ENCODE measurements at regions not wholly inside any gene's neighbourhood (a gene's known extent, or its start where the extent isn't known, plus 50 kb on each side); places are given as distances from the start of the nearest gene placed in this dataset.
A peak's percentile ranks its signal among the peaks of the same experiment; 100 is the strongest.

DNA sequence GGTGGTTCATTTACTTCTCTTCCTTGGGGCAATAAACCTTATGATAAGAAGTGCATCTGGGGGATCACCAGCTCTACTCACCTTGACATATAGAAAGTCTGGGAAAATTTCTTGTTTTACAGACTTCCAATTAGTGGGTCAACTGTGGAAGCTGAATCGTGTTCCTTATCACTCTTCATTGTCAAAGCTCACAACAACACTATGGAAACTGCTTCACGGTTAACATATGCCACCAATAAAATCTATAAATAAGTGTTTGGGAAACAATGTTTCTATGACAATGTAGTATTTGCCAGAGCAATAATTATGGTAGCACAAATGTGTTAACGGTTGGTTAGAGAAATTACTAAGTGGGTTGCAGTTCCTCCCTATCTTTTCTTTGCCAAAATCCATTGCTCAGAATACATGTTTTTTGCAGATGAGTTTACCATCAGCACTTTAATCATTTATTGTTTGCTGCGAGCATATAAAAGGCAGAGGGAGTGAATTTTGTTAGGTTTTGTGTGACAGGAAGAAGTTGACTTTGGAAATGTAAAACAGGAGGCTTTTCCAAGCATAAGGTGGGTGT lies 321.8 kb downstream of the RFC3 start:
- H3K4me1 Mint-ChIP-seq (ENCODE audit: low read depth in 2 of 2): no peaks in the 10 kb centered on the region

DNA sequence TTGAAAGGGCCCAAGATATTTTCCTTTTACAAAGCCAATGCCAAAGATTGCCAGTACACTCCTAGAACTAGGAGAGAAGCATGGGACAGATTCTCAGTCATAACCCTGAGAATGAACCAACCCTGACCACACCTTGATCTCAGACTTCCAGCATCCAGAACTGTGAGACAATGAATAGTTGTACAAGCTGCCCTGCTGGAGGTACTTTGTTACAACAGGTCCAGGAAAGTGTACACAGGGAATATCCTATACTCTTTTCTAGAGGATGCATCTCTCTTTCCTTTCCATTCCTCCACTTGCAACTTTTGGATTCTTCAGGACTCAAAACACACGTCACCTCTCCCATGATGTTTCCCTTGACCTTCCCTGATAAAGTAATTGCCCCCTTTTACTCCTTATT lies 325.7 kb downstream of the RFC3 start:
- Mint-ChIP-seq H3K27me3 (no peaks in the 10 kb centered on the region), H3K27ac (no peak overlapping the region), H3K9me3 (peaks cover 3 to 9% of the 10 kb centered on the region in 2 donors), H3K4me1 (ENCODE audit: low read depth in 2 of 2) (no peaks in the 10 kb centered on the region), H3K36me3 (ENCODE audit: insufficient read depth) (no peaks in the 10 kb centered on the region), H3K4me3 (no peak overlapping the region)
- ATAC-seq (replicated peaks): no peak
- DNase-seq: no peak

More for the DNA sequence above, 321.8 kb downstream of the RFC3 start:
- H3K27ac Mint-ChIP-seq: no peak overlapping the region
- H3K36me3 Mint-ChIP-seq (ENCODE audit: insufficient read depth): no peaks in the 10 kb centered on the region
- DNase-seq (no peak), ATAC-seq (replicated peaks) (no peak)
- H3K27me3 Mint-ChIP-seq: no peaks in the 10 kb centered on the region
- peaks cover 6 to 9% of the 10 kb centered on the region in 2 donors for H3K9me3 Mint-ChIP-seq
- H3K4me3 Mint-ChIP-seq: no peak overlapping the region

GRCh38 chr13:34144142-34144541 lies 326.2 kb downstream of the RFC3 start:
- DNase-seq (no peak), ATAC-seq (replicated peaks) (no peak)
- Mint-ChIP-seq H3K27ac (no peak overlapping the region), H3K4me3 (no peak overlapping the region), H3K9me3 (peaks cover 0 to 8% of the 10 kb centered on the region in 2 donors), H3K36me3 (ENCODE audit: insufficient read depth) (no peaks in the 10 kb centered on the region), H3K27me3 (no peaks in the 10 kb centered on the region), H3K4me1 (ENCODE audit: low read depth in 2 of 2) (no peaks in the 10 kb centered on the region)

DNA sequence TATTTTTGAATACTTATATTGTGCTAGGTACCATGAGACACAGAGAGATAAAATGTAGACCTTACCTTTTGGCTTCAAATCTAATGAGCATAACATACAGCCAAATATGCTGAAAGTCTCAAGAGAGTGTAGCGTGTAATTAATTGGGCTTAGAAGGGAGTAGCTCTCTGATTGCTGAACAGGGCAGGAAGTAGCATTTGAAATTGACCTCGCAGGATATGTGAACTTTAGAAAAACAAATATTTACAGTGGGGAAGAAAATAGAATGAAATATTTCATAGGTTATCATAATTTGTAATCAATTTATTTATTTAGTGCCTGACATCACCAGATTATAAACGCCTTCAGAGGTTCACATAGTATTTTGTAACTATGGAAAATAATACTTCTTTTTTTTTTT lies 327.1 kb downstream of the RFC3 start:
- ATAC-seq (replicated peaks) (no peak), DNase-seq (no peak)
- H3K36me3 Mint-ChIP-seq (ENCODE audit: insufficient read depth): no peaks in the 10 kb centered on the region
- peaks cover 0 to 5% of the 10 kb centered on the region in 2 donors for H3K9me3 Mint-ChIP-seq
- no peak overlapping the region for H3K27ac Mint-ChIP-seq
- no peak overlapping the region for H3K4me3 Mint-ChIP-seq
- H3K27me3 Mint-ChIP-seq: no peaks in the 10 kb centered on the region
- no peaks in the 10 kb centered on the region for H3K4me1 Mint-ChIP-seq (ENCODE audit: low read depth in 2 of 2)

DNA sequence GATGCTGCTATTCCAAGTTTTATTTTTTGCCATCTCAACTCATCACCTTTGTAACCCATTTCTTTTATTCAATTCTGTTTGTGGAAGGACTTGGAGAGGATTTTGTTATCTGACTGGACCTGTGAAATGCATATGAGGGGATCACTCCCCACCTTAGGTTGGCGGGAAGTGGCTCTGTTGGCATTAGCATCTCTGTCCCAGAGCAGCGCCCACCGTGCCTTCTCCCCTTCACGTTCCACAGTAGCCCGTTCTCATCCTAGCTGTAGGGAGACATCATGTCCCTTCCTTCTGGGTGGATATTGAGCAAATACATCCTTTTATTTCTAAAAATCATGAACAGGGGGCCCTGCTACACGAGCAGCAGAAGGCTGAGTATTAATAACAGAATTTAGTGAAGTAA lies 330.4 kb downstream of the RFC3 start:
- Mint-ChIP-seq H3K36me3 (ENCODE audit: insufficient read depth) (no peaks in the 10 kb centered on the region), H3K9me3 (peaks cover 2 to 5% of the 10 kb centered on the region in 2 donors), H3K4me3 (no peak overlapping the region), H3K27me3 (no peaks in the 10 kb centered on the region), H3K27ac (no peak overlapping the region), H3K4me1 (ENCODE audit: low read depth in 2 of 2) (no peaks in the 10 kb centered on the region)
- no peak for ATAC-seq (replicated peaks)
- no peak for DNase-seq

- ATAC-seq (replicated peaks): no peak
- no peak overlapping the region for H3K27ac Mint-ChIP-seq
- peaks cover 0 to 4% of the 10 kb centered on the region in 2 donors for H3K27me3 Mint-ChIP-seq
These were observed 333.9 kb downstream of the RFC3 start for GRCh38 chr13:34151885-34152284.

GRCh38 chr13:34152409-34152808 lies 334.5 kb downstream of the RFC3 start:
- no peak for ATAC-seq (replicated peaks)
- Mint-ChIP-seq H3K4me3 (no peak overlapping the region), H3K27me3 (peaks cover 0 to 6% of the 10 kb centered on the region in 2 donors), H3K4me1 (ENCODE audit: low read depth in 2 of 2) (no peaks in the 10 kb centered on the region), H3K27ac (no peak overlapping the region), H3K9me3 (peaks cover 4 to 14% of the 10 kb centered on the region in 2 donors), H3K36me3 (ENCODE audit: insufficient read depth) (no peaks in the 10 kb centered on the region)
- DNase-seq: no peak

More at GRCh38 chr13:34151885-34152284, 333.9 kb downstream of the RFC3 start:
- H3K36me3 Mint-ChIP-seq (ENCODE audit: insufficient read depth): no peaks in the 10 kb centered on the region
- H3K9me3 Mint-ChIP-seq: peaks cover 4 to 10% of the 10 kb centered on the region in 2 donors
- H3K4me1 Mint-ChIP-seq (ENCODE audit: low read depth in 2 of 2): no peaks in the 10 kb centered on the region
- DNase-seq: no peak
- no peak overlapping the region for H3K4me3 Mint-ChIP-seq

DNA sequence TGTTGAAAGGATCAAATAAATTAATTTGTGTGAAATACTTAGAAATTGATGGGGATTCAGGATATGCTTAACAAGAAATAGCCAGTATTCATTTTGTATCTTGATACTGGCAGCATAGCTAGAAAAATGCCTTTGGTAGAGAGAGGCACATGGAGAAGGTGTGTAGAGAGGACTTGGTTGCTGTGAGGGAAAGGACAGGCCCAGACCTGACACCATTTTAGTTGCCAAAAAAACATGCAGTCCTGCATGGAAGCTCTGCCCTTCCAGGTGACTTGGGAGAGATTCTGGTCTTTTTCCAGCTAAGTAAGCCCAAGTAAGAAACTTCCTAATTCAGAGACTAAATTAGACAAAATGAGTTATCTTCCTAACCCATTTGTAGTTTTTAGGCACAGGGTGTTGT lies 335.0 kb downstream of the RFC3 start:
- Mint-ChIP-seq H3K4me1 (ENCODE audit: low read depth in 2 of 2) (no peaks in the 10 kb centered on the region), H3K27me3 (peaks cover 0 to 6% of the 10 kb centered on the region in 2 donors), H3K27ac (no peak overlapping the region), H3K36me3 (ENCODE audit: insufficient read depth) (no peaks in the 10 kb centered on the region), H3K9me3 (peaks cover 4 to 14% of the 10 kb centered on the region in 2 donors), H3K4me3 (no peak overlapping the region)
- DNase-seq: no peak
- no peak for ATAC-seq (replicated peaks)

- no peak overlapping the region for H3K4me3 Mint-ChIP-seq
- no peaks in the 10 kb centered on the region for H3K36me3 Mint-ChIP-seq (ENCODE audit: insufficient read depth)
- H3K27ac Mint-ChIP-seq: no peak overlapping the region
- ATAC-seq (replicated peaks) (no peak), DNase-seq (no peak)
- peaks cover 6 to 14% of the 10 kb centered on the region in 2 donors for H3K9me3 Mint-ChIP-seq
- H3K27me3 Mint-ChIP-seq: peaks cover 0 to 6% of the 10 kb centered on the region in 2 donors
- H3K4me1 Mint-ChIP-seq (ENCODE audit: low read depth in 2 of 2): no peaks in the 10 kb centered on the region
These were observed 335.7 kb downstream of the RFC3 start for GRCh38 chr13:34153428-34154180.

- Mint-ChIP-seq H3K4me1 (ENCODE audit: low read depth in 2 of 2) (no peaks in the 10 kb centered on the region), H3K4me3 (no peak overlapping the region), H3K27me3 (peaks cover 0 to 6% of the 10 kb centered on the region in 2 donors), H3K27ac (no peak overlapping the region), H3K9me3 (peaks cover 13 to 14% of the 10 kb centered on the region in 2 donors), H3K36me3 (ENCODE audit: insufficient read depth) (no peaks in the 10 kb centered on the region)
- ATAC-seq (replicated peaks) (no peak), DNase-seq (no peak)
These were observed 338.1 kb downstream of the RFC3 start for GRCh38 chr13:34155931-34156607.

GRCh38 chr13:34156841-34157365 lies 339.0 kb downstream of the RFC3 start:
- Mint-ChIP-seq H3K4me1 (ENCODE audit: low read depth in 2 of 2) (no peaks in the 10 kb centered on the region), H3K4me3 (no peak overlapping the region), H3K27me3 (peaks cover 0 to 6% of the 10 kb centered on the region in 2 donors), H3K36me3 (ENCODE audit: insufficient read depth) (no peaks in the 10 kb centered on the region), H3K27ac (no peak overlapping the region), H3K9me3 (peaks cover 9 to 13% of the 10 kb centered on the region in 2 donors)
- peak; percentile 24 for ATAC-seq (replicated peaks)
- no peak for DNase-seq

- no peak overlapping the region for H3K27ac Mint-ChIP-seq
- peaks cover 9 to 12% of the 10 kb centered on the region in 2 donors for H3K9me3 Mint-ChIP-seq
- no peaks in the 10 kb centered on the region for H3K4me1 Mint-ChIP-seq (ENCODE audit: low read depth in 2 of 2)
- H3K27me3 Mint-ChIP-seq: peaks cover 0 to 6% of the 10 kb centered on the region in 2 donors
- no peaks in the 10 kb centered on the region for H3K36me3 Mint-ChIP-seq (ENCODE audit: insufficient read depth)
- no peak overlapping the region for H3K4me3 Mint-ChIP-seq
- DNase-seq (no peak), ATAC-seq (replicated peaks) (no peak)
These were observed 342.0 kb downstream of the RFC3 start for GRCh38 chr13:34159946-34160345.

DNA sequence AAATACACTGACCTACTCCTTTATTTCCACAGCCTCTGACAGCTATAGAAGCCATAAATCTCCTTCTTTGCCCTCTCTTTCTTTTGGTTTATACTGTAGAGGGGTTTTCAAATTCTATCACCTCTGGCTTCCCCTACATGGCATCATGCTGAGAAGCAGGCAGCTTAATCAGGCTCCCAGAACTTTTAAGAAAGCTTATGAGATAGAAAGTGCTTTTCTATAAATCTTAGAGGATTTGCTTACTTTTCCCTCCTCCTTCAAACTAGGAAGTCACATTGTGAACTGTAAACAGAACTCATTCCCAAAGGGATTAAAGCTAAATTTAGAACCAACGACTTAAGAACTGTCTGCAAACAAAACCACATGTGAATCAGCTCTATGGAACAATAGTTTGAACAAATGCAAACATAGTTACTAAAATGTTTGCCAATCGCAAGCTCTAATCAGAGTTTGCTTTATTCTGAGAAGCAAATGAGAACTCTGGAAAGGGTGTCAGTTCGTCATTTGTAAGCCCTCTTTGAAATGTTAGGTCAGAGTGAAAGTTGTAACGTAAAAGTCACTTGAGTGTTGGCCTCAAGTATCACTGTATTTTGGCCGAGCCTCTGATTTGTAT lies 344.1 kb downstream of the RFC3 start:
- peaks cover 3 to 10% of the 10 kb centered on the region in 2 donors for H3K9me3 Mint-ChIP-seq
- DNase-seq (no peak), ATAC-seq (replicated peaks) (no peak)
- no peak overlapping the region for H3K27ac Mint-ChIP-seq
- no peaks in the 10 kb centered on the region for H3K4me1 Mint-ChIP-seq (ENCODE audit: low read depth in 2 of 2)
- no peak overlapping the region for H3K4me3 Mint-ChIP-seq
- no peaks in the 10 kb centered on the region for H3K36me3 Mint-ChIP-seq (ENCODE audit: insufficient read depth)
- peaks cover 0 to under 1% of the 10 kb centered on the region in 2 donors for H3K27me3 Mint-ChIP-seq

Data from effector memory CD8-positive, alpha-beta T cell (primary cell).